Lower leg skin (tissue), 3 donors: ENCODE measurements at regions not wholly inside any gene's neighbourhood (a gene's known extent, or its start where the extent isn't known, plus 50 kb on each side); places are given as distances from the start of the nearest gene placed in this dataset.

ENCODE experiments used
- POLR2A ChIP-seq, 2 donors: fragments of 450-650 bp; IDR thresholded peaks; one replicate each; pipeline ENCODE4 v1.6.1; 2016 to 2017; ENCODE audit warnings: antibody characterized with exemption in 2 of 2, mild to moderate bottlenecking in 1 of 2, moderate library complexity in 1 of 2
- TF ChIP-seq, protein P1 (sequence below), 3 donors: fragments of 450-650 bp; IDR thresholded peaks; one replicate each; pipeline ENCODE4 v1.5.1; 2016; ENCODE audit warnings: antibody characterized with exemption in 3 of 3, mild to moderate bottlenecking in 3 of 3, moderate library complexity in 2 of 3

DNA sequence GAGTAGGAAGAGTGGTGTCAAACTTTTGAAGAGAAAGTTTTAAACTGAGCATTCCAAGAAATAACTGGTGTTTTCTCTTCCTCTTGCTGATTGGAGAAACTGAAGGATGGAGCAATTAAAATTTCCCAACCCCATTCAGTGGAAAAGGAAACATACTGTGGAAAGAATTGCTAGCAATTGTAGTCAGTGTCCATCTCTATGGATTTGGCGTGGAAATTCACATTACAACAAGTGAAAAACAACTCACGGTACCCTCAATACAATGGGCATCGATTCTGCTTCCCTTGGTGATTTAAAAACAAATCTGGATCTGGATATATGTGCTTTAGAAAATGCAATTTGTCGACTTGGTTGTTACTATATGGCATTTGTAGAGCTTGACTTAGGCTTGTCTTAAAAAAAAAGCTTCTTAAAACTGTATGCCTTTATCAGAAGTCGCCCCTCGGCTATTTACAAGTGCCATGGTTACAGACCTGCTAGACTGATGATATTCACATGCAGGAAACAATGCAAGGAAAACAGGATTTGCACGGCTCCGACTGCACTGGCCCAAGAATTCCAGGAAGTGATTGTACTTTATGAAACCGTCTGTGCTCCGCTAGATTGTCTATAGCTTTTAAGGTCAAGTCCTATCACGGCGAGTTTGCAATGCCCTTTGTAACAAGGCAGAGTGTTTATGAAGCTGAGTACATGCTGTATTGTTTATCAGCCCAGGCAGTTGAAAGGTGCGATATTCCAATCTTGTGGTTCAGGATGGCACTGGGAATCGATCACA, 131.7 kb upstream of the PHACTR1 start:
- TF ChIP-seq, protein P1, sequence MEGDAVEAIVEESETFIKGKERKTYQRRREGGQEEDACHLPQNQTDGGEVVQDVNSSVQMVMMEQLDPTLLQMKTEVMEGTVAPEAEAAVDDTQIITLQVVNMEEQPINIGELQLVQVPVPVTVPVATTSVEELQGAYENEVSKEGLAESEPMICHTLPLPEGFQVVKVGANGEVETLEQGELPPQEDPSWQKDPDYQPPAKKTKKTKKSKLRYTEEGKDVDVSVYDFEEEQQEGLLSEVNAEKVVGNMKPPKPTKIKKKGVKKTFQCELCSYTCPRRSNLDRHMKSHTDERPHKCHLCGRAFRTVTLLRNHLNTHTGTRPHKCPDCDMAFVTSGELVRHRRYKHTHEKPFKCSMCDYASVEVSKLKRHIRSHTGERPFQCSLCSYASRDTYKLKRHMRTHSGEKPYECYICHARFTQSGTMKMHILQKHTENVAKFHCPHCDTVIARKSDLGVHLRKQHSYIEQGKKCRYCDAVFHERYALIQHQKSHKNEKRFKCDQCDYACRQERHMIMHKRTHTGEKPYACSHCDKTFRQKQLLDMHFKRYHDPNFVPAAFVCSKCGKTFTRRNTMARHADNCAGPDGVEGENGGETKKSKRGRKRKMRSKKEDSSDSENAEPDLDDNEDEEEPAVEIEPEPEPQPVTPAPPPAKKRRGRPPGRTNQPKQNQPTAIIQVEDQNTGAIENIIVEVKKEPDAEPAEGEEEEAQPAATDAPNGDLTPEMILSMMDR (IDR thresholded peaks at IDR 0.05), result no peak
- no peak for TF ChIP-seq POLR2A (IDR thresholded peaks at IDR 0.05)
